Kidney (tissue), 13 donors: ENCODE measurements at regions not wholly inside any gene's neighbourhood (a gene's known extent, or its start where the extent isn't known, plus 50 kb on each side); places are given as distances from the start of the nearest gene placed in this dataset.

Experiments
- DNase-seq, 5 donors: peaks; one replicate each; pipeline ENCODE4 v3.0.0-alpha.2; 2013 to 2020
- FAIRE-seq: peaks from 2 replicates; lab custom pipeline; 2012; peaks lifted over from hg19 to GRCh38; lab: Jason Lieb, UNC
- H3K27ac ChIP-seq, 2 donors: one replicate each; pipeline ENCODE4 v1.7.0; 2013; ENCODE audit warnings: low read depth in 2 of 2, low read length in 2 of 2, inconsistent platforms in 1 of 2
- H3K27me3 ChIP-seq: one replicate; pipeline ENCODE4 v1.7.1; 2013; ENCODE audit warnings: low read length, inconsistent platforms; ENCODE audit not compliant: control insufficient read depth, insufficient read depth
- H3K36me3 ChIP-seq, 3 donors: one replicate each; pipeline versions ENCODE4 v1.7.0 to v1.7.1; 2013; ENCODE audit warnings: low read length in 3 of 3, control low read depth in 1 of 3, inconsistent platforms in 1 of 3; ENCODE audit not compliant: insufficient read depth in 3 of 3, control insufficient read depth in 2 of 3
- H3K4me1 ChIP-seq, 3 donors: one replicate each; pipeline versions ENCODE4 v1.7.0 to v1.7.1; 2013; ENCODE audit warnings: low read length in 3 of 3, inconsistent platforms in 1 of 3, low read depth in 1 of 3; ENCODE audit not compliant: control insufficient read depth in 2 of 3, insufficient read depth in 2 of 3
- H3K4me3 ChIP-seq, 3 donors: one replicate each; pipeline versions ENCODE4 v1.7.0 to v1.8.1; 2013; ENCODE audit warnings: low read length in 3 of 3, control low read depth in 1 of 3, inconsistent platforms in 1 of 3
- H3K9ac ChIP-seq, 3 donors: one replicate each; pipeline versions ENCODE4 v1.7.0 to v1.7.1; 2013; ENCODE audit warnings: low read length in 3 of 3, control low read depth in 1 of 3, inconsistent platforms in 1 of 3
- H3K9me3 ChIP-seq, 3 donors: one replicate each; pipeline versions ENCODE4 v1.7.0 to v1.7.1; 2013; ENCODE audit warnings: low read length in 3 of 3, control low read depth in 1 of 3, inconsistent platforms in 1 of 3; ENCODE audit not compliant: control insufficient read depth in 2 of 3, insufficient read depth in 1 of 3
- intact Hi-C: fragments of 100-400 bp; cut with DNase I; formaldehyde crosslinking; loops from one replicate; pipeline ENCODE4 v1.11.1; 2022
- TF ChIP-seq, protein P1 (sequence below): IDR thresholded peaks from 3 replicates; pipeline ENCODE4 v1.5.1; 2012; ENCODE audit warnings: mild to moderate bottlenecking, moderate library complexity, borderline replicate concordance; ENCODE audit not compliant: insufficient read depth; ENCODE audit errors: extremely low read depth
- donor health status: control.
- donor health status: control.
- donor health status: control.
- donor health status: control.
- donor health status: control.
- donor health status: DM: yes; HTN: yes; CAD: no.
- donor health status: Normal renal cell carcinoma (clear cell type).

DNA sequence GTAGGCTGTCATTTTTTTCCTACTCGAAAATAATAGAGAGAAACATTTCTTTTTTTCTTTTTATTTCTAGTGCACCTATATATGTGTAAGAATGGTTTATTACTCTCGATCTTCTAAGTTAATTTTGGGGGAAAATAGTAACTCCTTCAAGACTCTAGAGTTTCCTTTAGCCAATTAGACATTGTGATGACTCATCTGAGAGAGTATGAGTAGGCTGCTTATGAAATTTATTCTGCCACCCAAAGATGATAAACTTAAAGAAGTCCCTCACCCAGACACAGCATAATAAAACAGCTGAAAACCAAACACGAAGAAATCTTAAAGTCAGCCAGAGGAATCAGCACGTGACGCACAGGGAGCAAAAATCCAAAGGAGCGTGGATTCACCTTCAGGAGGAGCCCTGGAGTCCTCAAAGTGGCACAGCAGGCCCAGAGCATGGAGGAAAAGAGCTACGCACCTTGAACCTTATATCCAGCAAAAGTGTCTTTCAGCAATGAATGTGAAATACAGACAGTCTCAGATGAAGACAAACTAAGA, 81.9 kb downstream of the ERMARD start:
- TF ChIP-seq, protein P1, sequence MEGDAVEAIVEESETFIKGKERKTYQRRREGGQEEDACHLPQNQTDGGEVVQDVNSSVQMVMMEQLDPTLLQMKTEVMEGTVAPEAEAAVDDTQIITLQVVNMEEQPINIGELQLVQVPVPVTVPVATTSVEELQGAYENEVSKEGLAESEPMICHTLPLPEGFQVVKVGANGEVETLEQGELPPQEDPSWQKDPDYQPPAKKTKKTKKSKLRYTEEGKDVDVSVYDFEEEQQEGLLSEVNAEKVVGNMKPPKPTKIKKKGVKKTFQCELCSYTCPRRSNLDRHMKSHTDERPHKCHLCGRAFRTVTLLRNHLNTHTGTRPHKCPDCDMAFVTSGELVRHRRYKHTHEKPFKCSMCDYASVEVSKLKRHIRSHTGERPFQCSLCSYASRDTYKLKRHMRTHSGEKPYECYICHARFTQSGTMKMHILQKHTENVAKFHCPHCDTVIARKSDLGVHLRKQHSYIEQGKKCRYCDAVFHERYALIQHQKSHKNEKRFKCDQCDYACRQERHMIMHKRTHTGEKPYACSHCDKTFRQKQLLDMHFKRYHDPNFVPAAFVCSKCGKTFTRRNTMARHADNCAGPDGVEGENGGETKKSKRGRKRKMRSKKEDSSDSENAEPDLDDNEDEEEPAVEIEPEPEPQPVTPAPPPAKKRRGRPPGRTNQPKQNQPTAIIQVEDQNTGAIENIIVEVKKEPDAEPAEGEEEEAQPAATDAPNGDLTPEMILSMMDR, result no peak
- H3K36me3 ChIP-seq, result no peaks in the 10 kb centered on the region
- peaks cover 2% of the 10 kb centered on the region for H3K27me3 ChIP-seq
- H3K9me3 ChIP-seq, result no peaks in the 10 kb centered on the region
- H3K27ac ChIP-seq, result no peak overlapping the region
- intact Hi-C loops, result no loop called here
- H3K4me1 ChIP-seq, result peaks cover 0 to 10% (median 5%) of the 10 kb centered on the region in 3 donors
- no peak overlapping the region for H3K4me3 ChIP-seq
- no peak overlapping the region for H3K9ac ChIP-seq
- FAIRE-seq (no peak), DNase-seq (no peak)

DNA sequence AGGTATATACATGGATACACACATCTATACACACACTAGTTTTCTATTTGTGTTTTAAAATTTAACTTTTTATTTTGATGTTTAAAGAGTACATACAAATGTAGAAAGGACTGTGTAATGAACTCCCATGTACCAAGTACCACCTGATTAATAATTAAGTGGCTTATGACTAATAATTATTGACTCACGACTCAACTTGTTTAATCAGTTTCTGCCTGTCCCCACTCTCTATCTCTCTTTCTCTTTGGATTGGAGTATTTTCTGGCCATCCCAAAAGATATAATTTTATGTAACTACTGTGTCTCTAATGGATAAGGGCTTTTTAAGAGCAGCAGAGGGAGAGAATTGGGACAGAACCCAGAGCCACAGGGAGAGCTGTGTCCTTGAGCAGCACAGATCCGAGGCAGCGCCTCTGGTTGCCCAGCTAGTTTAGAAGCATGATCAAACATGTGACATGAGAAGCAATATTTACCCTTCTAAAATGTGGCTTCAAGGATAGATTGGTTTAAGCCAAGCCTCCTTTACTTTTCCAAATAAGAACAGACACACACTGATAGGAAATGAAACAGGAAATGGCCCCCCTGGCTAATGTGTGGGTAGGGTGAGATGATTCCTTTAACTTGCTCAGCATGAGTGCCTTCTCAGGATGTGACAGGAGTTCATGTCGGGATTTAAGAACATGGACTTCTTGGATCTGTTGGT, 81.0 kb downstream of the ERMARD start:
- intact Hi-C loops, result no loop called here
- peak overlapping the region in 1 of 3 donors; percentile 3 for H3K4me3 ChIP-seq
- no peaks in the 10 kb centered on the region for H3K36me3 ChIP-seq
- no peak overlapping the region for H3K9ac ChIP-seq
- FAIRE-seq (no peak), DNase-seq (peak in 1 of 5 donors; percentile 40)
- no peak overlapping the region for H3K27ac ChIP-seq
- H3K4me1 ChIP-seq, result peaks cover 0 to 10% (median 5%) of the 10 kb centered on the region in 3 donors
- peaks cover 2% of the 10 kb centered on the region for H3K27me3 ChIP-seq
- TF ChIP-seq, protein P1, result no peak
- no peaks in the 10 kb centered on the region for H3K9me3 ChIP-seq

DNA sequence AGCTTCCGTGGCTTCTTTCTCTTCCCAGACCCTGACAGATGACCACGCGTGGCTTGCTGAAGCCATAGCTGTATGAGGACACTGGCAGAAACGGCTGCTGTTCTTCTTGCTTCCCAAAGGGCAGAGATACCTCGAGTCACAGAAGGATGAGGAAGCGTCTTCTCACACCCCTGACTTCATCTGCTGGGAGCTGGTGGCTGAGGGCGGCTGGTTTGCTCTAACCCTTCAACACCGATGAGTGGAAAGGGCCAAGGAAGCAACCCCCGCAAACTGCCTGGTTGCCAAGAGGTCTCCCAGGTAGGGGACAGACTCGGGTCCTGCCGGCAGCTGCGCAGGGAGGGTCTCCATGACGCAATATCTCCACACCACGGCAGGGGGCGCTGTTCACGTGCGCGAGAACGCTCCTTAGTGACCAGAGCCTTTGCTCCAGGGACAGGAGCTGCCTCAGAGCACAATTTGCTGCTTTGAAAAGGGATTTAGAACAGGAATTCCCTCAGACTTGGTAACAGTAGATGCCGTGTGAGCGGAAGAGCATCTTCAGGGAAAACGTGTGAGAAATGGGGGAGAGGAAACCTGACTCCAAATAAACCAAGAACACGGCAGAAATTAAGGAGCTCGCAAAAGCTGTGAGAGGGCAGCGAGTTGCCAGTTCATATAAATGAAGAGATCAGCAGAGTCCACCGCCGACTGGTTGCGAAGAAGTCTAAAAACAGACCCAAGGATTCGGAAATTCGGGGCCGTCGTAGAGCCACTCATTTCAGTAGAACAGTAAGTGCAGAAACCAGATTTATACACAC, 80.2 kb downstream of the ERMARD start:
- intact Hi-C loops, result no loop called here
- peaks cover 0 to 1% (median 0%) of the 10 kb centered on the region in 3 donors for H3K9me3 ChIP-seq
- peak; percentile 91 to 92 (median 91) for DNase-seq
- peaks cover 2% of the 10 kb centered on the region for H3K27me3 ChIP-seq
- TF ChIP-seq, protein P1, result peak; percentile 95
- H3K4me3 ChIP-seq, result peak overlapping the region in 1 of 3 donors; percentile 3
- no peak for FAIRE-seq
- peaks cover 0 to 10% (median 5%) of the 10 kb centered on the region in 3 donors for H3K4me1 ChIP-seq
- no peak overlapping the region for H3K27ac ChIP-seq
- peak overlapping the region in 1 of 3 donors; percentile 36 for H3K9ac ChIP-seq
- no peaks in the 10 kb centered on the region for H3K36me3 ChIP-seq
